Upper lobe of right lung (tissue), 1 donor: ENCODE measurements at regions not wholly inside any gene's neighbourhood (a gene's known extent, or its start where the extent isn't known, plus 50 kb on each side); places are given as distances from the start of the nearest gene placed in this dataset.

Source experiments
- ATAC-seq: fragments of 200-7000 bp; cut with Tn5 transposase; one replicate; pipeline ENCODE4 v1.9.1; 2020; ENCODE audit warnings: mild to moderate bottlenecking, moderate library complexity
- DNase-seq: peaks from one replicate; pipeline ENCODE4 v3.0.0-alpha.2; 2020
- H3K27ac ChIP-seq: fragments of 200-600 bp; one replicate; pipeline ENCODE4 v1.8.0; 2022
- H3K27me3 ChIP-seq: fragments of 200-600 bp; one replicate; pipeline ENCODE4 v1.8.0; 2022; ENCODE audit warnings: mild to moderate bottlenecking
- H3K36me3 ChIP-seq: fragments of 200-600 bp; one replicate; pipeline ENCODE4 v1.8.0; 2022
- H3K4me1 ChIP-seq: fragments of 200-600 bp; one replicate; pipeline ENCODE4 v1.8.0; 2022
- H3K4me3 ChIP-seq: fragments of 200-600 bp; one replicate; pipeline ENCODE4 v1.8.0; 2022; ENCODE audit warnings: mild to moderate bottlenecking
- H3K9me3 ChIP-seq: fragments of 200-600 bp; one replicate; pipeline ENCODE4 v1.8.0; 2022
- intact Hi-C: fragments of 100-400 bp; cut with DNase I; formaldehyde crosslinking; loops from one replicate; pipeline ENCODE4 v1.11.0; 2022
- TF ChIP-seq, protein P1 (sequence below): fragments of 200-600 bp; IDR thresholded peaks from one replicate; pipeline ENCODE4 v1.8.0; 2022; ENCODE audit warnings: antibody characterized with exemption
- donor health status: DM: no; HTN: yes; CAD: no; lungs with severe emphysema.

- H3K36me3 ChIP-seq, result no peaks in the 10 kb centered on the region
- intact Hi-C loops, result no loop called here
- TF ChIP-seq, protein P1, sequence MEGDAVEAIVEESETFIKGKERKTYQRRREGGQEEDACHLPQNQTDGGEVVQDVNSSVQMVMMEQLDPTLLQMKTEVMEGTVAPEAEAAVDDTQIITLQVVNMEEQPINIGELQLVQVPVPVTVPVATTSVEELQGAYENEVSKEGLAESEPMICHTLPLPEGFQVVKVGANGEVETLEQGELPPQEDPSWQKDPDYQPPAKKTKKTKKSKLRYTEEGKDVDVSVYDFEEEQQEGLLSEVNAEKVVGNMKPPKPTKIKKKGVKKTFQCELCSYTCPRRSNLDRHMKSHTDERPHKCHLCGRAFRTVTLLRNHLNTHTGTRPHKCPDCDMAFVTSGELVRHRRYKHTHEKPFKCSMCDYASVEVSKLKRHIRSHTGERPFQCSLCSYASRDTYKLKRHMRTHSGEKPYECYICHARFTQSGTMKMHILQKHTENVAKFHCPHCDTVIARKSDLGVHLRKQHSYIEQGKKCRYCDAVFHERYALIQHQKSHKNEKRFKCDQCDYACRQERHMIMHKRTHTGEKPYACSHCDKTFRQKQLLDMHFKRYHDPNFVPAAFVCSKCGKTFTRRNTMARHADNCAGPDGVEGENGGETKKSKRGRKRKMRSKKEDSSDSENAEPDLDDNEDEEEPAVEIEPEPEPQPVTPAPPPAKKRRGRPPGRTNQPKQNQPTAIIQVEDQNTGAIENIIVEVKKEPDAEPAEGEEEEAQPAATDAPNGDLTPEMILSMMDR, result no peak
- H3K9me3 ChIP-seq, result no peaks in the 10 kb centered on the region
- H3K4me3 ChIP-seq, result no peak overlapping the region
- H3K27ac ChIP-seq, result no peak overlapping the region
- no peak for DNase-seq
- H3K27me3 ChIP-seq, result no peaks in the 10 kb centered on the region
- no peaks in the 10 kb centered on the region for H3K4me1 ChIP-seq
- ATAC-seq, result no peak
Observed at GRCh38 chr16:5854027-5854426, 756.4 kb upstream of the EEF2KMT start.

GRCh38 chr16:5852151-5852550 lies 754.6 kb upstream of the EEF2KMT start:
- H3K36me3 ChIP-seq, result no peaks in the 10 kb centered on the region
- ATAC-seq, result no peak
- TF ChIP-seq, protein P1, result no peak
- no peak overlapping the region for H3K4me3 ChIP-seq
- H3K4me1 ChIP-seq, result no peaks in the 10 kb centered on the region
- no peaks in the 10 kb centered on the region for H3K27me3 ChIP-seq
- H3K9me3 ChIP-seq, result no peaks in the 10 kb centered on the region
- intact Hi-C loops, result no loop called here
- H3K27ac ChIP-seq, result no peak overlapping the region
- no peak for DNase-seq

DNA sequence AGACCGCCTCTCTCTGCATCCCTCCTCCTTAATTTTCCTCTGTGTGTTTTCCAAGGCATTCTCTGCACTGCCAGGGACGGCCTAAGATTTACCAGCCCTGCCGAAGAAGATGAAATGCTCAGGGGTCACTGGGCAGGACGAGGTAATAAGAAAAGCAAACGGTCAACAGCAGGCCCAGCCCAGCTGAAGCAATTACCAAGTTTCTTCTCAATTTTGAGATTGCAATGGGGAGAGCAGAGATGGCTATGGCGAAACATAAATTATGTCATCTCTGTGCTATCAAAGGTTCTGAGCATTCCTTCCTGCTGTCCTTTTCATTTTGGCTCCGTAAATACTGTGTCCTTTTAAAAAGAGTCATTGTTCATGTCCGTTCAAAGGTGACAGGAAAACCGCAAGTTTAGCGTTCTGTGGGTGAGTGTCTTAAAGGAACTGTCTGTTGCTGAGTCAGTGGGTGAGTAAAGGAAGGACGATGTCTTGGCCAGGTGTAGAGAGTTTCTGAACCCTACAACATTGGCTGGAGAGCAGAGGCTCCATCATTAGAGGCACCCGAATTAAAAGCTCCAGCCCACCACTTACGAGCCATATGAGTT lies 753.9 kb upstream of the EEF2KMT start:
- TF ChIP-seq, protein P1, result no peak
- no peak overlapping the region for H3K27ac ChIP-seq
- no peaks in the 10 kb centered on the region for H3K4me1 ChIP-seq
- DNase-seq (no peak), ATAC-seq (no peak)
- no peaks in the 10 kb centered on the region for H3K27me3 ChIP-seq
- H3K9me3 ChIP-seq, result no peaks in the 10 kb centered on the region
- H3K4me3 ChIP-seq, result no peak overlapping the region
- H3K36me3 ChIP-seq, result no peaks in the 10 kb centered on the region
- intact Hi-C loops, result no loop called here

DNA sequence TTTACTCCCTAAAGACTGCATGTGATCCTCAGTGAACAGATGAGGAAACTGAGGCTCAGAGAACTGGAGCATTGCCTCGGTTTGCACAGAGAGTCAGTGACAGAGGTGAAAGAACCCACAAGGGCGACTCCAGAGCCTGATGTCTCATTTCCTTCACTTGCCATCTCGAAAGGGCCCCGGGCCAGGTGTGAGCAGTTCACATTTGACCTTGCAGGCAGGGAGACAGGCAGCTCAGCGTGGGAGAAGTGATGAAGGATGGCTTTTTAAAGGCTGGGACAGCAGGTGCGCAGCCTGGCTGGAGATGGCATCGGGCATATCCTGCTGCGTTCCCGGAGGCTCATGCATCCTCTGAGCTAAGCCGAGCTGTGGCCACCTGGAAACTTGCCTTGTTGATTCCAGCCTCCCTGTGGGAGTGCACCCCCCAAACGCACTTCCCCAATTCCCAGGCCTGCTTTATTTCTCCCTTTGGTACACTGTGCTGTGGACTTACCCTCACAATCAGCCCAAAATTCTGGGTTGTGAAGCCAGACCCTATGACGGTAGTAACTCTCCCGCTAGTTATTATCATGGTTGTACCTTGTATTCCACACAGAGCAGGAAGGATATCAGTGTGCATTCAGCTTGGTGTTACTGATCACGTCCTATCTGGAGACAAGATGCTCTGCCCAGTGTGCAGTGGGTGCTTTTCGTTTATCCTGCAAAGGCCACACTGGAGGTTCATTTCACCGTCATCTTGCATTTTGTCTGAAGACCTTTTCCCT lies 753.2 kb upstream of the EEF2KMT start:
- no peak overlapping the region for H3K27ac ChIP-seq
- H3K4me1 ChIP-seq, result no peaks in the 10 kb centered on the region
- no peaks in the 10 kb centered on the region for H3K9me3 ChIP-seq
- H3K27me3 ChIP-seq, result no peaks in the 10 kb centered on the region
- ATAC-seq (no peak), DNase-seq (no peak)
- intact Hi-C loops, result no loop called here
- H3K4me3 ChIP-seq, result no peak overlapping the region
- no peaks in the 10 kb centered on the region for H3K36me3 ChIP-seq
- TF ChIP-seq, protein P1, result no peak

- Histone ChIP-seq H3K27ac (no peak overlapping the region), H3K4me1 (no peaks in the 10 kb centered on the region), H3K4me3 (no peak overlapping the region), H3K9me3 (no peaks in the 10 kb centered on the region), H3K36me3 (no peaks in the 10 kb centered on the region), H3K27me3 (no peaks in the 10 kb centered on the region)
- TF ChIP-seq, protein P1, result no peak
- ATAC-seq (no peak), DNase-seq (no peak)
- intact Hi-C loops, result no loop called here
Observed at GRCh38 chr16:5845046-5845445, 747.5 kb upstream of the EEF2KMT start.
